ENCODE measurements at regions not wholly inside any gene's neighbourhood (a gene's known extent, or its start where the extent isn't known, plus 50 kb on each side); places are given as distances from the start of the nearest gene placed in this dataset.

GRCh38 chrX:51798701-51799100 lies 55.5 kb downstream of the GSPT2 start:
- DNase-seq, result no peak

GRCh38 chrX:51802917-51803688 lies 59.9 kb downstream of the GSPT2 start:
- DNase-seq, result peak; percentile 23 to 33

- DNase-seq, result no peak
Measured at GRCh38 chrX:51803833-51804232, 60.6 kb downstream of the GSPT2 start.

- no peak for DNase-seq
Measured at GRCh38 chrX:51804741-51805140, 61.5 kb downstream of the GSPT2 start.

GRCh38 chrX:51813886-51814460 lies 70.7 kb downstream of the GSPT2 start:
- no peak for DNase-seq

- DNase-seq, result no peak
Measured at GRCh38 chrX:51824061-51824460, 69.4 kb upstream of the MAGED1 start.

GRCh38 chrX:51825436-51825835 lies 68.0 kb upstream of the MAGED1 start:
- no peak for DNase-seq

- no peak for DNase-seq
Measured at GRCh38 chrX:51834076-51834475, 59.3 kb upstream of the MAGED1 start.

- DNase-seq, result no peak
Measured at GRCh38 chrX:51836823-51837222, 56.6 kb upstream of the MAGED1 start.

GRCh38 chrX:51837451-51837850 lies 56.0 kb upstream of the MAGED1 start:
- no peak for DNase-seq

- DNase-seq, result no peak
Measured at GRCh38 chrX:51837921-51838320, 55.5 kb upstream of the MAGED1 start.
